SKM-1 (cell line): ENCODE measurements at regions not wholly inside any gene's neighbourhood (a gene's known extent, or its start where the extent isn't known, plus 50 kb on each side); places are given as distances from the start of the nearest gene placed in this dataset.
"Not testable (repeated sequence)": the region's sequence is repeated elsewhere in the genome, so short reads cannot be mapped to it uniquely, and the experiment has no call there.

Experiments
- DNase-seq: peaks from one replicate; lab custom pipeline; 2025; ENCODE audit not compliant: unreplicated experiment; lab: John Stamatoyannopoulos, UW

DNA sequence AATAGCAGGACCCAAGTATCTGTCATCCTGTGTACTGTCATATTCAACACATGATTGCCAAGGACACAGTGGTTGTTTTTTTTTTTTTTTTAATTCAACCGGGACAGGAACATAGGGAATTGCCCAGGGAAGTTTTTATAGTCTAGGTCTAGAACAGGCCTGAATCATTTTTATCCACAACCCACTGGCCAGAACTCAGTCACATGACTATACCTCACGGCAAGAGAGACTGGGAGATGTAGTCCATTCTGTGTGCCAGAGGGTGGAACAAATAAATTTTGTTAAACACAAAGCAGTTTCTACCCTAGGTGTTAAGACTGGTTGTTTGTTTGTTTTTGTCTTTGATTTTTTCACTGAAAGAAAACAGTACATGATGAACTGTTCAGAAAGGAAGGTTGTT lies 105.8 kb upstream of the SMARCA2 start:
- no peak for DNase-seq

DNA sequence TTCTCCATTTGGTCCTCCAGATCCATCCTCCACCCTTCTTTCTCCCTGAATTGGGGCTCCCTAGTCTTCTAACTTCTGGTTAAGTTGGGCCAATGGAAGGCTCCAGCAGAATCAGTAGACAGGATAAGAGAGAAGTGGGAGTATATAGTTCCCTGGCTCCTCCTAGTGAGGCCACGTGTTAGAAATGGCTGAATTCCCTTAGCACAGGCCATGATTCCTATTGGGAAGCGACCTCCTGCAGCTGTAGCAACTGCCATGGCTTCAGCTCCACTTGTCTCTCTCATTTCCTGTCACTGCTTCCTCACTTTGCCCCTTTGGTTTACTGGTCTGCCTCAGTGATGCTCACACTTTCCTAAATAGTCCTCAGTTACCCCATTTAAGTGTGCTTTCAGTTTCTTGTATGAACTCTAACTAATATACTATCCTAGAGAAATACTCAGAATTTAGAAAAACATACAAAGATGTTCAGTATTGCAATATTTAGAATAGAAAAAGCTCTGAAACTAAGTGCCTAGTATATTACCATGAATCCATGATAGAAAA lies 104.8 kb upstream of the SMARCA2 start:
- no peak for DNase-seq

DNA sequence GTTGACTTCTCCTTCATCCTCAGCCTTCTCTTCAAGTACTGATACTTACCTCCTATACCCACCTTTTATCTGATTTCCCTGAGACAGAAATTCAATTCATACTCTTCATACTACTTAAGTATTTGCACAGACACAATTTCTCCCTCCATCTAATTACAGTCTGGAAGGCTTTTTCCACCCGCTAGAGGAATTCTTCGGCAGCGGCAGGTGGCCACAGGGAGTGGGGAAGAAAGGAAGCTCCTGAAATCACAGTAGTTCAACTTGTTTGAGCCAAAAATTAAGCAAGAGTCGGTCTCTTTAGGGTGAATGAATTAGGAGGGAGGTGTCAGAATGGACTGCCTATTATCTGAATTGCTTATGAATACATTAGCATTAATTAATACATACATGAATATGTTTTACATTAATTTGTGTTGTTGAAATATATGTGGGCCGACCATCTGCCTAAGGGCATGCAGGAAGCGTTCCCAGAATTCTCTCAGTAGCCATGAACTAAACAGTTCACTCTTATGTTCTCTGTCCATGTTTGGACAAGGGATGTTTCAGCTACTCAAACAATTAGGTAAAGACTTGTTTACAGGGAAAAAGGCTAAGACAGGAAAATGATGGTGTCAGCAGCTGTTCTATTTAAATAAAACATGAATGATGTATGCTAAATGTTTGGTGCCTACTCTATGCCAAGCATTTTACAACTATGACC lies 101.4 kb upstream of the SMARCA2 start:
- no peak for DNase-seq

DNA sequence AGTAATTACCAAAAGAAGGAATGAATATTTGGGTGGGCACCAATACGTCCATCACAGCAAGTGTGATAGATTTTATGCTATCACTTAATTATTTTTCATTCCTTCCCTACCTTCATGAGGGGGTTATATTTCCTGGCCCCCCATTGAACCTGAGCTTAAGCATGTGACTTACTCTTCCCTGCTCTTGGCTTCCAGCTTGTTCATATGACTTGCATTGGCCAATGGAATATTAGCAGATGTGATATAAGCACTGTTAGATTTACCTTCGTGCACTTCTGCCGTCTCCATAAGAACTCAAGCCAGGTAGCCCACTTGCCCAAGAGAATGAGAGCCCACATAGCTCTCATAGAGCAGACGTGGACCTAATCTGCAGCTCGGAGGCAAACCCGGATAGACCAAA lies 99.1 kb upstream of the SMARCA2 start:
- DNase-seq, result no peak

DNA sequence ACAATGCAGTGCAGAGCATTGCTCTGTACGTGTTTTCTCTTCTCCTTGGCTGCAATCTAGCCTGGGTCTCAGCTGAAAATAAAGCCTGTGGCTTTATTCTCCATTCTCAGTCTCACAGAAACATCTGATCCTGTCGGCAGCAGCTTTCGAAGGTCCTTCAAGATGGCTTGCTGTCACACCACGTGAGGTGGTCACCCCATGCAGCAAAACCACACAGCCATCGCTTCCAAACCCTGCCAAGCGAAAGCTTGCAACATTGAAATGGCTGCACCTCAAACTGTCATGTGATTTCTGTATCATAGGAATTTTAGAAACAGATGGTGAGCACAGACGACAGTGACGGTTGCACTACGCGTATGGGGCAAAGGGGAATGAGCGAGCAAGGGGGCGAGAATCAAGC lies 98.5 kb upstream of the SMARCA2 start:
- no peak for DNase-seq

DNA sequence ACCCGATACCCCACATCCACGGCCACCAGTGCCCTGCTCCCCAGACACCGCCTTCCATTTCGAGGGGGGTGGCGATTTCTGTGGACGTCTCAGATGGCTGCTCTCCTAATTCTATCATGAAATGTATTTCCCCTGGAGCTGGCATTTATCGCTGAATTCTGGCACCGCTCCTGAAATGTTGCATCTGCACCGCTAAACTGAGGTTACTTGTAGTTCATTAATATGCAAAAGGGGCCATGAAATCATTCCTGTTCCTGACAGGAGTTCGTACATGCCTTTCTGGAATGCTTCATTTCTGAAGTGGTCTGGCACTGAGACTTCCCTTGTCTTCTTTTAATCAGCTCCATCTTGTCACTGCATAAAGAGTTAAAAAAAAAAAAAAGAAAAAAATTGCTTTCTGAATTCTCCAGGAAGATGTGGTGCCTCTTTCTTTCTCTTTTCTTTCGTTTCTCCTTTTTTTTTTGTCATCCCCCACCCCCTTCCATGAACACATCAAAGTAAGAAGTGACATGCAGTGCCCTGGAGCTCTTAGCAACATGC lies 97.7 kb upstream of the SMARCA2 start:
- DNase-seq, result no peak

DNA sequence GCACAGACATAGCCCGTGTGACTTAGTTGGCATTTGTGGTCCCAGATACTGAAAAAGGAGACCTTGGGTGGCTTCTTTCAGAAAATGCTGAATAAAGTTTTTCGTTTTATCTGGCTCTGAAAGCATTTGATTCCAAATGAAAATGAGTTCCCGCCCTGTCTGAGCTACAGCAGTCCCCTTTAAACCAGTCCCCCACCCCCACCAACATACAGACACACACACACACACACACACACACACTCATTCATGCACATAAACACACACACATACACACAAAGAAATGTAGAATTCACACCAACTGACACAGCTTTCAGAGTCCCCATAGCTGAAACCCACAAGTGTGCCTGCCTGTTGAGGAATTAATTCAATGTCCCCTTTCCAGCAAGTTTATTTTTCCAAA lies 97.0 kb upstream of the SMARCA2 start:
- DNase-seq, result no peak

DNA sequence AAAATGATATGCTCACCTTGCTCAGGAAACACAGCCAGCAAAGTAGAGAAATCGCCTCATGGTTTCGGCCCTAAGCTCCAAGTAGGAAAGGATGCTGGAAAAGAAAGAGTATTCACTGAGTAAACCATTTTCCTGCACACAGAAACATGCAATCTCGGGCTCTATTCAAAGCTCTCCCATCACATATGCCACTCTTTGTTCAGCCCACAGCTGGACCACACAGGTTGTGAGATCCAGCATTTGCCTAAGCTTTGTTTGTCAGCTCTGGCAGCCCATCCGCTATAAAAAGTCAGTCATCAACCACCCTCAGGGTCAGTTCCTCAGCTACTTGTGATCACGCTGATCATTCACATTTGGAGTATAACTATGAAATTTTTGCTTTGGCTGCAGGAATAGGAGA lies 96.5 kb upstream of the SMARCA2 start:
- no peak for DNase-seq

DNA sequence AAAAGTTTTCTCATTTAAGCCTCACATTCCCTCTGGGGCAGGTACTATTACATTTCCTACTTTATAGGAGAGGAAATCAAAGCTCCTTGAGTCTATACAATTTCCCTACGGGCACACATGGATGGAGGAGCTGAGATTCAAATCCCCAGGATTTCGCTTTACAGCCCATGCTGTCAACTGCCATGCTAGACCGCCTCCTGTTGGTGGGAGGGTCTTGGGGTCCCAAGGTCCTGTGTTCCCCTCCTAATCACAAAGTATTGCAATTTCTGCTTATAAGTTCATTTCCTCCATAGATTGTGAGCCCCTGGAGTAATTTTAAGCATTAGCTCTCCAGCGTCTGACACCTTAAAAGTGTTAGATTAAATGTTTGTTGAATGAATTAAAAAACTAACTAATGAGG lies 95.9 kb upstream of the SMARCA2 start:
- no peak for DNase-seq

DNA sequence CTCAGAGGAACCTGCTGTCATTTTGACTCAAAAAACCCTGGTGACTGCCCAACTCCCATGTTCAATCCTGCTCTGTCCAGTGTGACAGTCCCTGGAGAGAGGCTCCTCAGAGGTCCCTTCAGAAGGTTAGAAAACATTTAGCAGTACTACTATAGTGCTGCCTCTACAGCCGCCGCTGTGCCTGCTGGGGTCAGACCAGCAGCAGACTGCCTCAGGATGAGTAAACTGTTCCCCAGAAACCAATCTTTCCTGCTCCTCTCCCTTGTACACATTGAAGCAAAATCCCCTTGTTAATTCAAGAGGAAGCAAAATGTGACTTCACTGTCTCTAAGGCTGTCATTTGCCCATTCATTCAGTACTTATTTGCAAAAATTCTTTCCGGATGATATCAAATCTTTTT lies 94.8 kb upstream of the SMARCA2 start:
- DNase-seq, result no peak

DNA sequence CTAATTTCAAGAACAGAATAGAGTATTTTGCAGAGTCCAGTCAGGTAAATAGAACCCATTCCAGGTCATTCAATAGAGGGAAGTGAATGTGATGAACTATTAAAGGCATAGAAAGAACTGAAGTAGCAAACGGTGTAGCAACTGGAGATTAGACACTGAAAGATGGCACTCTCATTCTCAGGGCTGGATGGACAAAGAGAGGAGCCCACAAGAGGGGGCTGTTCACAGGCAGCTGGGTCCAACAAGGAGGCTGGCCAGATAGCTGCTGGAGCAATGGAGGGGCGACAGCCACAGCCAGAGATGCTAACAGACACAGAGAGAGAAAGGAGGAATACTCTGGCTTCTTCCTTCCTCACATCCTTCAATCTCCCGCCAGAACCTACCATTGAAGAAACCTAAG lies 93.1 kb upstream of the SMARCA2 start:
- no peak for DNase-seq

DNA sequence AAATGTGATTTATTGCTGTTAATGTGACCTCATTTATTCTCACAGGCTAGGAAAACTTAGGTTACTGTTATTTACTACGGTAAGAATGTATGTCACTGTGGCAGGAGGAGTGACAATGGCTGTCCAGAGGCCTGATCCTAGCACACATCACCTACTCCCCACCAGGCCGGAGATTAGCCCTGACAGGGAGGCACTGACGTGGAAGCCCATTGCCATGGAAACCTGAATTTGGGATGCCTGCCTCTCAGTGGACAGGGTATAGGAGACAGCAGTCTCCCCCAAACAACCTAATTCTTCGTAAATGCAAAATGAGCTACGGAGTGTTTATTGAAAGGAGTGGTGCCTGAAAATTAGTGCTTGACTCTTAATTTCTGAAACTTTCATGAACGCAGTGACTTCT lies 87.6 kb upstream of the SMARCA2 start:
- no peak for DNase-seq

DNA sequence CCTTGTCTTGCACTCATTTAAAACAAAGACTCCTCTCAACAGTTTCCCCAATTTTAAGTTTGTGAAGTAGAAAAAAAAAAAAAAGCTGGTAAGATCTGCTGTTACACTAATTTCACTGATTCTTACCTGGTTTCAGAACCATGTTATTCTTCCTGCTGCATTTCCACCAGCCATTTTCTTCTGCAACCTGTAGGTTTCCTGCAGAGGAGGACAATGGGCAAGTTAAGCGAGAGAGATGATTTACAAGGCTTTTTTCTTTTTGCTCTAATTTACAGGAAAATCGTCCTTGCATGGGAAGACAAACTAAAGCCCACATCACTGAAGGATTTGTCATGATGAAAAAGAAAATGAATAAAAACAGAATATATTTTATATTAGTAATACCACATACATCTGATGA lies 86.0 kb upstream of the SMARCA2 start:
- no peak for DNase-seq

DNA sequence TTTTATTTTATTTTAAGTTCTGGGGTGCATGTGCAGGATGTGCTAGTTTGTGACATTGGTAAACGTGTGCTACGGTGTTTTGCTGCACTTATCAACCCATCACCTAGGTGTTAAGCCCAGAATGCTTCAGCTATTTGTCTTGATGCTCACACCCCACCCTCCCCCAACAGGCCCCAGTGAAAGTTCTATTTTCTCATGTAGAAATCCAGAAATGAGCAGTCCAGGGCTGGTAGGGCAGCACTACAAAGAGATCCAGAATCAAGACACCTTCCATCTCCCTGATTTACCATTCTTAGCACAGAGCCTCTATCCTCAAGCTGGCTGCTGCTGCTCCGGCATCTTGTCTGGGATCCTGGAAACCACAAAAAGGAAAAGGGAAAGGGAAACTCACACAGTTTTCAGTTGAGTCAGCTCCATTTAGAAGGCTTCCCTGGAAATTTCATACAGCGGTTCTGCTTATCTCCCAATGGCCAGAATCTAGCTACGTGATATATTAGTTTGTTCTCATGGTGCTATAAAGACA lies 85.4 kb upstream of the SMARCA2 start:
- no peak for DNase-seq

DNA sequence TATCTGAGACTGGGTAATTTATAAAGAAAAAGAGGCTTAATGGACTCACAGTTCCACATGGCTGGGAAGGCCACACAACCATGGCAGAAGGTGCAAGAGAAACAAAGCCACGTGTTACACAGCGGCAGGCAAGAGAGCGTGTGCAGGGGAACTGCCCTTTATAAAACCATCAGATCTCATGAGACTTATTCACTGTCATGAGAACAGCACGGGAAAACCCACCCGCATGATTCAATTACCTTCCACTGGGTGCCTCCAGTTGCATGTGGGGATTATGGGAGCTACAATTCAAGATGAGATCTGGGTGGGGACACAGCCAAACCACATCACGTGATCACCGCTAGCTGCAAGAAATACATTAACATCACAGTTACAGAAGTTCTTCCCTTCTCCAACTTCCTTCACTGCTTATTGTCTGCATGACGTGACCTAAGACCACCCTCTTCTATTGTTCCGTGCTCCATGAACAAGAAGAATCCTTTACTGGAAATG lies 84.9 kb upstream of the SMARCA2 start:
- DNase-seq, result not testable (repeated sequence)

DNA sequence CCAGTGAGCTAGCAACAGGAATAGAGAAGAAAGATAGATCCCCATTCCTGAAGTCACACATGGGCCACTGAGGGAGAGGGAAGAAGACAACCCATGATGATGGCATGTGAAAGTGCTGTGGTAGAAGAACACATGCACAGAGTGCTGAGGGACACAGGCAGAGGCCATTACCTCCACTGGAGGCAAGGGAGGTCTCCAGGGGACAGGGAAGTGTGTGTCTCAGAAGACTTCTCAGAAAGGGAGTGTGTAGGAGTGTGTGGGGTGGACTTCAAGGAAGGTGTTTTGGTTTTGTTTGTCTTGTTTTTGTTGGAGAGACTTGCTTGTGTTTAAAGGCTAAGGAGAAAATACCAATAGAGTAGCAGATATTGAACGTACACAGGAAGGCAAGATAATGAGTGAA lies 77.0 kb upstream of the SMARCA2 start:
- DNase-seq, result no peak

DNA sequence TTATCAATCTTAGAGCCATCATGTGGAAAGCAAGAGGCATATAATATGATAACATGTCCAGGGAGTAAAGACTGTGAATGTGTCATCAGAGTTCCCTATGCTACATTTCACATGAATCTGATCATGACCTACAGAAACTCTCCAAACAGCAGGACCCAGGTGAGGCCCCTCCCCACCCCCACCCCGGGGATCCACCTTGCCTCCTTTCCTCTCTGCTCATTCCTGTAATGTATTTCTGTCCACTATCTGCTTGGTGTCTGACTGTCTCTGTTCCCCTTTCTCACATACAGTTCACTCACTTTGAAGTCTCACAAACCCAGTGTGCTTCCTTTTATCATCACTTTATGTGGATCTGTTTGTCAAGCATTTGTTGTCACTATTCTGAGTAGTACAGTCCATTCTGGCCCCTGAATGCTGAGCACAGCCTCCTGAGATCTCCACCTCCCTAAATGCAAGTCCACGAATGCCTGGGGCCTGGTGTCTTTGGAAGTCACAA lies 76.4 kb upstream of the SMARCA2 start:
- DNase-seq, result no peak

DNA sequence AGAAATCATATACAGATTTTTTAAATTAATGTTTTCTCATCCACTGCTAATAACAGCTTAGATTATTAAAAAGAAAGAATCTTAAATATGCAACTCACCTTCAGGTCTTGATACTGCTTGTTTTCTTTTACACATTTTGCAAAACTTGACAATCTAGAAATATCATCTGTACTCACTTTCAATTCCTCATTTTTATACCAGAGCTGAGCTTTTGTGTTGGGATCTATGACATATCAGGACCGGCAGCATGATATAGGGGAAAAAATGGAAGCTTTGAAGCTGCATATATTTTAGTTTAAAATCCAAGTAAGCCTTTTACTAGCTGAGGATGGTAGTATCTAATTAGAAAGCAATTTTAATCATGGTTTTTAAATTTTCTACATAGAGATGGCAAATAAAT lies 75.7 kb upstream of the SMARCA2 start:
- no peak for DNase-seq

DNA sequence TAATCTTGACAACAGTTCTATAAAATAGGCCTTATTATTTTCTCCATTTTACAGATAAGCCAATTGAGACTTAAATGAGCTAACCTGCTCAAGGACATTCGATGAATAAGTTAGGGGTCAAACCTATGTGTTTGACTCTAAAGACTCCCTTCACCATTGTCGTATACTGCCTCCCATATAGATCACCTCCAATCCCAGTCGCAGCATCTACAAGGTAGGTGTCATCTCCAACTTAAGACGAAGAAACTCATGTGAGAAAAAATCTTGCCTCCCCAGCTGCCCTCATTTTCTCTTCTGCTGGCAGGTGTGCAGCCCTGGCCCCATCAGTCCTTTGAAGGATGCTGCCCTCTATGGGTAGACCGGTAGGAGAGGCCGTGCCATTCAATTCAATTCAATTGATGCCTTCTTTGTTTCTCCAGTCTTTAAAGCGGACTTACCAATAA lies 75.2 kb upstream of the SMARCA2 start:
- no peak for DNase-seq

DNA sequence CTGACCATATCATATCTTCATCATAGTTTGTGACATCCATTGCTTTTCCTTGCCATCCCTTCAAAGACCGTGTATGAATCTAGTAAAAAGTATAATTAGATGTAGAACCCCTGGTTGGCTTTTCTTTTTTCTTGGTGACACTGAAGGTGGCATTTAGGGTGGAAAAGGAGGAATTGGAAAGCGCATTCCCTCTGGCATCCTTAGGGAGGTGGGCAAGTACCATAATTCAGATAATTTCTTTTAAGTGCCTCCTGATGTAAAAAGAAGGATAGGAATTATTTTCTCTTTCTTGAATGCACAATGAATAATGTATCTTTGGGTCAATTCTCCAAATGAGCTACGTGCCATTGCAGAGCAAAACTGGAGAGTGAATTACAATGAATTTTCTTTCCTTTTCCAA lies 73.2 kb upstream of the SMARCA2 start:
- no peak for DNase-seq

DNA sequence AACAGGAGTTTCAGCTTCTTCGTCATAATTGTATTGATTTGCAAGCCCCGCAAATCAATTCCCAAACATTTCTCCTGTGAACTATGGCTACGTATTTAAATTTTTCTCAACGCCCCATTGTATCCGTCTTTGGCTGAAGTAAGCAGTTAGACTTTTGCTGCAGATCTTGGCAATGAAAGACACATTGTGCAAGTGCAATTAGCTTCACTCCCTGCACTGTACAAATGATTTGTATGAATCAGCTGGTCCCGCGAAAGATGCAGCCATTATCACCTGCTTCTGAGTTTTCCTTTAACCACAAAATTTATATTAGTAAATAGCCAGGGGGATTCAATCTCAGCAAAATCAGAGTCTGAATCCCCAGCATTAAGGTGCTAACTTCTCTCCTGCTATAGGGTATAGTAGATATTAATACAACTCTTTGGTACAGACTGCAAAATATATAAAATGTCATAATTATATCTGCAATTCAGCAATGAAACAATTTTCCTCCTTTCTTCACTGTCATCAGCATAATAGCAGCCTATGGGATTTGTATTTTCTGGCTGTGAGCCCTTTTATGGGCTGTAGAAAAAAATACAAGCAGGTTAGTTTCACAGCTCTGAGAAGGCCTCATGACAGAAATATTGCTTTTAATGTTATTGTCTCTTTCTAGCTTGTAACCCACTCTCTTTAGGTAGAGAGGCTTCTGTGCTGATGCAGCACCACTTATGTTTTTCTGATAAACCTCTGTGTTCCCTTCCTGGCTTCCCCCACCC lies 68.4 kb upstream of the SMARCA2 start:
- no peak for DNase-seq

DNA sequence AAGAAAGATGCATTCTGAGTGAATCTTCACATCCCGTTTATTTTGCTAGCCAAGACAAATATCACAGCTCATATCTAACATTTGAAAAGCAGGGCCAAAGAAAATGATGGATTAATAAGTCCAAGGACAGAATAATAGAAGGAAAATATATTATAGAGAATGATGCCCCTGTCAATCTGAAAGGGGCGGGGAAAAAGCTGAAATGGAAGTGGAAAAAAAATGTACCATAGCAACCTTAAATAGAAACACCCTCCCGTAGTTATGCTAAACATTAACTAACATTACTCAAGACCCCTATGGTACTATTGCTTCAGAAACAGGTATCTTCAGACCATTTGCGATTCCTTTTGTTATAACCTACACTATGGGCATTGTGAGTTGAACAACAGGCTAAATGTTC lies 67.7 kb upstream of the SMARCA2 start:
- no peak for DNase-seq
